DND-41 (cell line): ENCODE measurements at regions not wholly inside any gene's neighbourhood (a gene's known extent, or its start where the extent isn't known, plus 50 kb on each side); places are given as distances from the start of the nearest gene placed in this dataset.

Experiments
- EZH2 ChIP-seq: IDR thresholded peaks from 3 replicates; pipeline ENCODE4 v1.6.1; 2012; ENCODE audit warnings: borderline replicate concordance, low read depth, mild to moderate bottlenecking, moderate library complexity, low read length, inconsistent platforms; ENCODE audit not compliant: severe bottlenecking
- TF ChIP-seq, protein P1 (sequence below): IDR thresholded peaks from 2 replicates; pipeline ENCODE4 v1.5.1; 2012; ENCODE audit warnings: borderline replicate concordance, low read length, moderate library complexity, mild to moderate bottlenecking; ENCODE audit not compliant: poor library complexity, severe bottlenecking; ENCODE audit errors: extremely low read depth

DNA sequence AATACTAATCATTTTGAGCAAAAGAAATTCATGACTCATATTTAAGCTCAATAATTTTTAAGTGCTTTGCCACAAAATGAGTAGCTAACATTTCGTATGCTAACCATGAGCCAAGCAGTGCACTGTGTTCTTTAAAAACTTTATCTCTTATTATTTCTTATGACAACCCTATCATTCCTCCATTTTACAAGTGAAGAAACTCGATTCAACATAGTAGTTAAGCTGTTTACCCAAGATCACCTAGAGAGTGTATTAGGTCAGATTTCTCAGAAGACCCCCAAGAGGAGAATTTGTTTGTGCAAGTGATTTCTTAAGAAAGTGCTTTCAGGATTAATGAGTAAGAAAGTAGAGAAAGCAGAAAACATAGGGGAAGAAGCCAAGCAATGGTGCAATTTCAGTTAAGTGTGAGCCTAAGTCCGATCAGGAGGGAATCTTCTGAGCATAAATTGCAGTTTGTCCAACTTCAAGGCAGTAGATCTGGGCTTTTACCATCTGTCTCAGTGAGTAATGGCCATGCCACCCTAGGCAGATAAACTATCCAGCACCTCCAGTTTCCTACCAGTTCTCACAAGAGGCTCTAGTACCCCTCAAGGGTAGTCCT lies 202.7 kb downstream of the SCG2 start:
- TF ChIP-seq, protein P1, sequence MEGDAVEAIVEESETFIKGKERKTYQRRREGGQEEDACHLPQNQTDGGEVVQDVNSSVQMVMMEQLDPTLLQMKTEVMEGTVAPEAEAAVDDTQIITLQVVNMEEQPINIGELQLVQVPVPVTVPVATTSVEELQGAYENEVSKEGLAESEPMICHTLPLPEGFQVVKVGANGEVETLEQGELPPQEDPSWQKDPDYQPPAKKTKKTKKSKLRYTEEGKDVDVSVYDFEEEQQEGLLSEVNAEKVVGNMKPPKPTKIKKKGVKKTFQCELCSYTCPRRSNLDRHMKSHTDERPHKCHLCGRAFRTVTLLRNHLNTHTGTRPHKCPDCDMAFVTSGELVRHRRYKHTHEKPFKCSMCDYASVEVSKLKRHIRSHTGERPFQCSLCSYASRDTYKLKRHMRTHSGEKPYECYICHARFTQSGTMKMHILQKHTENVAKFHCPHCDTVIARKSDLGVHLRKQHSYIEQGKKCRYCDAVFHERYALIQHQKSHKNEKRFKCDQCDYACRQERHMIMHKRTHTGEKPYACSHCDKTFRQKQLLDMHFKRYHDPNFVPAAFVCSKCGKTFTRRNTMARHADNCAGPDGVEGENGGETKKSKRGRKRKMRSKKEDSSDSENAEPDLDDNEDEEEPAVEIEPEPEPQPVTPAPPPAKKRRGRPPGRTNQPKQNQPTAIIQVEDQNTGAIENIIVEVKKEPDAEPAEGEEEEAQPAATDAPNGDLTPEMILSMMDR, result no peak
- TF ChIP-seq EZH2, result no peak
